ENCODE measurements at regions not wholly inside any gene's neighbourhood (a gene's known extent, or its start where the extent isn't known, plus 50 kb on each side); places are given as distances from the start of the nearest gene placed in this dataset.

- H3K9me3 ChIP-seq (ENCODE audit: insufficient read depth, low read depth, low read length), result no peaks in the 10 kb centered on the region
- H3K4me3 ChIP-seq (ENCODE audit: low read length, poor library complexity, severe bottlenecking), result no peak overlapping the region
- no peak for TF ChIP-seq CTCF (conservative IDR thresholded peaks at IDR 0.05; ENCODE audit: low read length)
- no peak for TF ChIP-seq EZH2phosphoT487 (IDR thresholded peaks at IDR 0.05; ENCODE audit: borderline replicate concordance)
- H3F3A ChIP-seq (ENCODE audit: low read depth), result no peaks in the 10 kb centered on the region
- H3K36me3 ChIP-seq (ENCODE audit: insufficient read depth, low read length), result no peaks in the 10 kb centered on the region
- no peak overlapping the region for H3K9ac ChIP-seq (ENCODE audit: low read depth, low read length, poor library complexity, severe bottlenecking)
- H3K4me2 ChIP-seq (ENCODE audit: low read depth, low read length, poor library complexity, severe bottlenecking), result no peak overlapping the region
- H3K27me3 ChIP-seq (ENCODE audit: insufficient read depth, low read length, poor library complexity, severe bottlenecking), result no peaks in the 10 kb centered on the region
- no peaks in the 10 kb centered on the region for H3K9me2 ChIP-seq (replicated peaks; ENCODE audit: low read depth, low read length)
- H4K20me1 ChIP-seq (ENCODE audit: insufficient read depth, low read length, poor library complexity, severe bottlenecking), result no peaks in the 10 kb centered on the region
- no peaks in the 10 kb centered on the region for H3K79me2 ChIP-seq (ENCODE audit: insufficient read depth, low read length)
- no peak overlapping the region for H2AFZ ChIP-seq (ENCODE audit: low read length)
- no peaks in the 10 kb centered on the region for H3K4me1 ChIP-seq (ENCODE audit: insufficient read depth, low read length, poor library complexity, severe bottlenecking)
Observed at GRCh38 chr11:69874178-69874983, 55.2 kb upstream of the FGF3 start.

GRCh38 chr11:69874984-69875624, 55.9 kb upstream of the FGF3 start:
- TF ChIP-seq EZH2phosphoT487 (IDR thresholded peaks at IDR 0.05; ENCODE audit: borderline replicate concordance), result no peak
- TF ChIP-seq CTCF (conservative IDR thresholded peaks at IDR 0.05; ENCODE audit: low read length), result no peak
- Histone ChIP-seq H4K20me1 (ENCODE audit: insufficient read depth, low read length, poor library complexity, severe bottlenecking) (no peaks in the 10 kb centered on the region), H3K4me3 (ENCODE audit: low read length, poor library complexity, severe bottlenecking) (no peak overlapping the region), H3K4me1 (ENCODE audit: insufficient read depth, low read length, poor library complexity, severe bottlenecking) (no peaks in the 10 kb centered on the region), H3K36me3 (ENCODE audit: insufficient read depth, low read length) (no peaks in the 10 kb centered on the region), H3K9me3 (ENCODE audit: insufficient read depth, low read depth, low read length) (no peaks in the 10 kb centered on the region), H3K27me3 (ENCODE audit: insufficient read depth, low read length, poor library complexity, severe bottlenecking) (no peaks in the 10 kb centered on the region), H3K9me2 (replicated peaks; ENCODE audit: low read depth, low read length) (no peaks in the 10 kb centered on the region), H3K4me2 (ENCODE audit: low read depth, low read length, poor library complexity, severe bottlenecking) (no peak overlapping the region), H2AFZ (ENCODE audit: low read length) (no peak overlapping the region), H3K79me2 (ENCODE audit: insufficient read depth, low read length) (no peaks in the 10 kb centered on the region), H3F3A (ENCODE audit: low read depth) (no peaks in the 10 kb centered on the region), H3K9ac (ENCODE audit: low read depth, low read length, poor library complexity, severe bottlenecking) (no peak overlapping the region)

GRCh38 chr11:69876013-69876412, 56.8 kb upstream of the FGF3 start:
- H3K9ac ChIP-seq (ENCODE audit: low read depth, low read length, poor library complexity, severe bottlenecking), result no peak overlapping the region
- no peaks in the 10 kb centered on the region for H3F3A ChIP-seq (ENCODE audit: low read depth)
- TF ChIP-seq EZH2phosphoT487 (IDR thresholded peaks at IDR 0.05; ENCODE audit: borderline replicate concordance), result no peak
- TF ChIP-seq CTCF (conservative IDR thresholded peaks at IDR 0.05; ENCODE audit: low read length), result no peak
- H3K4me3 ChIP-seq (ENCODE audit: low read length, poor library complexity, severe bottlenecking), result no peak overlapping the region
- no peaks in the 10 kb centered on the region for H3K9me3 ChIP-seq (ENCODE audit: insufficient read depth, low read depth, low read length)
- H3K9me2 ChIP-seq (replicated peaks; ENCODE audit: low read depth, low read length), result no peaks in the 10 kb centered on the region
- H3K36me3 ChIP-seq (ENCODE audit: insufficient read depth, low read length), result no peaks in the 10 kb centered on the region
- no peaks in the 10 kb centered on the region for H3K4me1 ChIP-seq (ENCODE audit: insufficient read depth, low read length, poor library complexity, severe bottlenecking)
- no peaks in the 10 kb centered on the region for H3K27me3 ChIP-seq (ENCODE audit: insufficient read depth, low read length, poor library complexity, severe bottlenecking)
- H3K4me2 ChIP-seq (ENCODE audit: low read depth, low read length, poor library complexity, severe bottlenecking), result no peak overlapping the region
- H3K79me2 ChIP-seq (ENCODE audit: insufficient read depth, low read length), result no peaks in the 10 kb centered on the region
- no peak overlapping the region for H2AFZ ChIP-seq (ENCODE audit: low read length)
- no peaks in the 10 kb centered on the region for H4K20me1 ChIP-seq (ENCODE audit: insufficient read depth, low read length, poor library complexity, severe bottlenecking)
